ENCODE measurements at regions not wholly inside any gene's neighbourhood (a gene's known extent, or its start where the extent isn't known, plus 50 kb on each side); places are given as distances from the start of the nearest gene placed in this dataset.

DNA sequence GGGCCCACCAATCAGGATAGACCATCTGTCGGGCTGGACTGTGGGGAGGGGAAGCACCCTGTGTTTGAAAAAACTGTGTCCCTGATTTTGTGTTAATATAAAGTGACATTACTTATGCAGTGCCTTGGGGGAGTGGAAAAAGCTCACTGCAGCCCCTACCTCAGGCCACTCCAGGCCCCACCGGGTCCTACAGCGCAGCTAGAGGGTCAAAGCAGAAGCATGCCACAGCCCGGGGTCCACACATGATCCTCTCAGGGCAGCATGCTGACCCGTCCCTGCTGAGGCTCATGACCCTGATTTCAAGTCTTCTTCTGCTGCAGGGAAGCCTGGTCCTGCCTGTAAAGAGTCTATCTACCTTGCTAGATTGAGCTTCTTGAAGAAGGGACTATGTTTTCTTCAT is 133.0 kb upstream of the PLCB4 start:
- no peak overlapping the region for H3K4me3 ChIP-seq (ENCODE audit: low read depth in 1 of 2, low read length in 2 of 2)
- WGBS, 2 donors = 84 to 91% methylated on average over 5 of the region's 5 CpGs
- no peaks in the 10 kb centered on the region for H3K9me3 ChIP-seq (ENCODE audit: control insufficient read depth in 2 of 2, insufficient read depth in 1 of 2, low read depth in 1 of 2, low read length in 1 of 2)
- H3K36me3 ChIP-seq (ENCODE audit: control insufficient read depth in 2 of 2, insufficient read depth in 2 of 2, low read length in 1 of 2) = no peaks in the 10 kb centered on the region
- H3K4me1 ChIP-seq (ENCODE audit: control insufficient read depth in 2 of 2, insufficient read depth in 2 of 2, low read length in 1 of 2) = no peaks in the 10 kb centered on the region
- no peak overlapping the region for H3K27ac ChIP-seq (ENCODE audit: low read depth in 2 of 2, low read length in 1 of 2)
- no peaks in the 10 kb centered on the region for H3K27me3 ChIP-seq (ENCODE audit: control insufficient read depth in 1 of 2, insufficient read depth in 2 of 2, low read length in 2 of 2)

DNA sequence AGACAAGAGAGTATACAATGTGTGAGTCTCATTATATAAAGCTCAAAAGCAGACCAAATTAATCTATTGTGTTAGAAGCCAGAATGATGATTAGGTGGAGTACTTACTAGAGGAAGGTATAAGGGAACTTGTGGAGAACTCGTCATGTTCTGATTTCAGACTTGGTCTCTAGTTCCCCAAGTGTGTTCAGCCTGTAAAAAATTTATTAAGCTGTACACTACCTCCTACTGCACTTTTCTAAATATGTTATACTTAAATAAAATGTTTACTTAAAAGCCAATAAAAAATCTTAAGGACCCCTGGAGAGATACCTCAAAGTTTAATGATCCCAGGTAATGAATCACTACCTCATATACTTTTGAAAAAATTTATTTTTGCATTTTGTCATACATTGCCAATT is 130.4 kb upstream of the PLCB4 start:
- Histone ChIP-seq H3K4me3 (ENCODE audit: low read depth in 1 of 2, low read length in 2 of 2) (no peak overlapping the region), H3K36me3 (ENCODE audit: control insufficient read depth in 2 of 2, insufficient read depth in 2 of 2, low read length in 1 of 2) (no peaks in the 10 kb centered on the region), H3K9me3 (ENCODE audit: control insufficient read depth in 2 of 2, insufficient read depth in 1 of 2, low read depth in 1 of 2, low read length in 1 of 2) (no peaks in the 10 kb centered on the region), H3K27me3 (ENCODE audit: control insufficient read depth in 1 of 2, insufficient read depth in 2 of 2, low read length in 2 of 2) (no peaks in the 10 kb centered on the region), H3K4me1 (ENCODE audit: control insufficient read depth in 2 of 2, insufficient read depth in 2 of 2, low read length in 1 of 2) (no peaks in the 10 kb centered on the region), H3K27ac (ENCODE audit: low read depth in 2 of 2, low read length in 1 of 2) (no peak overlapping the region)
- 91 to 93% methylated on average over 1 of the region's 1 CpG for WGBS, 2 donors

DNA sequence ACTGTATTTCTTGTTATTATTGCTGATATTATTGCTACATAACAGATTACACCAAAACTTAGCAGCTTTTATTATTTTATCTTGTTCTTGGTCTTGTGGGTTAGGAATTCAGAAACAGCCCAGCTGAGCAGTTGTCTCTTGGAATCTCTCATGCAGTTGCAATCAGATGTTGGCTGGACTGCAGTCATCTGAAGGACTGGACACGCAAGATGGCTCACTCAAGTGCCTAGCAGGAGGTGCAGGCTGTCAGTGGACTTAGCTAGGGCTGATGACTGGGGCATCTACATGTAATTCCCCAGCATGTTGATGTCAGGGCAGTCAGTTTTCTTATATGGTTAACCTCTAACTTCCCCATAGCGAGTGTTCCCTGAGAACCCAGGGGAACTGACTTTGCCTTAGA is 128.6 kb upstream of the PLCB4 start:
- Histone ChIP-seq H3K27me3 (ENCODE audit: control insufficient read depth in 1 of 2, insufficient read depth in 2 of 2, low read length in 2 of 2) (no peaks in the 10 kb centered on the region), H3K4me3 (ENCODE audit: low read depth in 1 of 2, low read length in 2 of 2) (no peak overlapping the region), H3K36me3 (ENCODE audit: control insufficient read depth in 2 of 2, insufficient read depth in 2 of 2, low read length in 1 of 2) (no peaks in the 10 kb centered on the region), H3K9me3 (ENCODE audit: control insufficient read depth in 2 of 2, insufficient read depth in 1 of 2, low read depth in 1 of 2, low read length in 1 of 2) (no peaks in the 10 kb centered on the region), H3K27ac (ENCODE audit: low read depth in 2 of 2, low read length in 1 of 2) (no peak overlapping the region), H3K4me1 (ENCODE audit: control insufficient read depth in 2 of 2, insufficient read depth in 2 of 2, low read length in 1 of 2) (no peaks in the 10 kb centered on the region)
- WGBS, 2 donors = 81 to 84% methylated on average over 2 of the region's 2 CpGs

DNA sequence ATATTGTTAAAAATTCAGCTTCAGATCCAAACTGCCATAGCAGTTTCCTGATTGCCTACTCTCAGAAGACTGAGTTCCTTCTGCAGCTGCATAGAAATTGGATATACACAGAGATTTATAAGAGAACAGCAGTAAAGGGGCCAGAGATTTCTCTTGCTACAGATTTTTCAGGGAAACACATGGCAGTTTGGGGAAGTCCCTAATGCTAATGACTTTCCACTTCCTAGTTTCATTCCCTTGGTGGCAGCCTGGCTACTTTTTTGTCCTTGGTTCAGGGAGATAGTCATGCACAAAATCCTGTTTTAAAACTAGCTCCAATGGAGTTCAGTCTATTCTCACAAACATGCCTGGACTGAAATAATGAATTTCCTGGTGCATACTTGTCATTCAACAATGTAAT is 125.3 kb upstream of the PLCB4 start:
- H3K9me3 ChIP-seq (ENCODE audit: control insufficient read depth in 2 of 2, insufficient read depth in 1 of 2, low read depth in 1 of 2, low read length in 1 of 2) = no peaks in the 10 kb centered on the region
- no peak overlapping the region for H3K27ac ChIP-seq (ENCODE audit: low read depth in 2 of 2, low read length in 1 of 2)
- H3K36me3 ChIP-seq (ENCODE audit: control insufficient read depth in 2 of 2, insufficient read depth in 2 of 2, low read length in 1 of 2) = no peaks in the 10 kb centered on the region
- H3K4me1 ChIP-seq (ENCODE audit: control insufficient read depth in 2 of 2, insufficient read depth in 2 of 2, low read length in 1 of 2) = no peaks in the 10 kb centered on the region
- H3K4me3 ChIP-seq (ENCODE audit: low read depth in 1 of 2, low read length in 2 of 2) = no peak overlapping the region
- H3K27me3 ChIP-seq (ENCODE audit: control insufficient read depth in 1 of 2, insufficient read depth in 2 of 2, low read length in 2 of 2) = no peaks in the 10 kb centered on the region

DNA sequence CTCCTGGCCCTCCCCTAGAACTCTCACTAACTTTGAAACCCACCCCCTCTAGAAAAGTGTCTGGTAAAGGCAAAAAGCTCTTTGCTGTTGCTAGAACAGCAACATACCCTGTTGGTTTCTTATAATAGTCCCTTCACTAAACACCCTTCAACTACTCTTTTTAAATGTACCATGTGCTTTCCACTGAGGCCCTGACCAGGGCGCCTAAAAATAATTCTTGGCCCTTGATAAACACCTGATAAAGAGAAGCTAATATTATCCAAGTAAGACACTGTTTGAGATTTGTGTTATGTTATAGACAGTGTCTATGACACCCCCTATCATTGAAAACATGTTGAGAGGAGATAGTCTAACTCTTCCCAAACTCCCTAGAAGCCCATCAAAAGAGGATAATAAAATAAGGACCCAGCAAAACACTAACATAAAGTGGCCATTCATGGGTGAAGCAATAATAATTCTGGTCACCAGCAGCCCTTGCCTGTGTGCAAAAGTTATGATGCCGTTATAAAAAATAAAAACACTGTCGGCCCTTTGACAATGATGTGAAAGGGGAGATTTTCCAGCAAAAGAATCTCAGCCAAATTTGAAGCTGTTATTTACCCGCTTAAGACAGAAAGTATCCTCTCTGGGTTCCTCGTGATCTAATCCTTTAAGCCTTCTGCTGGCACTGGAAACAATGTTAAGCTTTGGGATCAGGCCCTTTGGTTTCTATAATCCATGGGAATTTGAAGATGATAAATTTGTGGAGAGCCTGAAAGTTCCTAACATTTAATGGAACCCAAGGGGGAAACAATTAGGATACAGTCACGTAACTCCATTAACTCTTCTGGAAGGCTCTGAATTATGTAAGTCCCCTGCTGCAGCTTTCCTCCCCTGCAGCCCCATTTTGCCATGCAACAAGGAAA is 122.6 kb upstream of the PLCB4 start:
- no peak overlapping the region for H3K4me3 ChIP-seq (ENCODE audit: low read depth in 1 of 2, low read length in 2 of 2)
- 37 to 52% methylated on average over 6 of the region's 6 CpGs for WGBS, 2 donors
- H3K27me3 ChIP-seq (ENCODE audit: control insufficient read depth in 1 of 2, insufficient read depth in 2 of 2, low read length in 2 of 2) = no peaks in the 10 kb centered on the region
- H3K4me1 ChIP-seq (ENCODE audit: control insufficient read depth in 2 of 2, insufficient read depth in 2 of 2, low read length in 1 of 2) = no peaks in the 10 kb centered on the region
- H3K27ac ChIP-seq (ENCODE audit: low read depth in 2 of 2, low read length in 1 of 2) = peak overlapping the region; percentile 12 to 15
- no peaks in the 10 kb centered on the region for H3K36me3 ChIP-seq (ENCODE audit: control insufficient read depth in 2 of 2, insufficient read depth in 2 of 2, low read length in 1 of 2)
- peaks cover 0 to 3% of the 10 kb centered on the region in 2 donors for H3K9me3 ChIP-seq (ENCODE audit: control insufficient read depth in 2 of 2, insufficient read depth in 1 of 2, low read depth in 1 of 2, low read length in 1 of 2)

DNA sequence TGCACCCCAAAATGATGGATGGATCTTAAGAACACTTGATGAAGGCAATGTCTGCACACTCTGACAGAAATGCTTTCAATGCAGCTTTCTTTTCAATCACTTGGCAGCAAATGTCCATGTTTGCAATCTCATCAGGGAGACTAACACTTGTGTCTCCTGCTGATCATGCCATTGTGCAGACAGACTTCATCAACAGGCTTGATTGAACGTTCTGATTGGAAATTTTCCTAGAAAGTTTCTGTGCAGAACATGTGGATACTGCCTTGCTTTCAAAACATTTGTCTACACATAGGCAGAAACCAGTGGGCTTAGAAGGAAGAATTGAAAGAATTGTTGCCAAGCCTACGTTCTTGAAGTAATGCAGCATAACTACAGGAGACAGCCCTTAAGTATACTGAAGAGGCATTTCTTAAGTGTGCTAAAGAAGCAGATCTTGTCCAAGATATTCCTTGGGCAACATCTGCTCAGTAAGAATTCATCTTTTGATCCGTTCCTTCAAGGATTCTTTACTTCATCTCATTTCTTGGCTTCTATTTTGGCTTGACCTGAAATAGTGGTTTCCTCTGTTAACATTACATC is 120.4 kb upstream of the PLCB4 start:
- Histone ChIP-seq H3K4me1 (ENCODE audit: control insufficient read depth in 2 of 2, insufficient read depth in 2 of 2, low read length in 1 of 2) (no peaks in the 10 kb centered on the region), H3K4me3 (ENCODE audit: low read depth in 1 of 2, low read length in 2 of 2) (no peak overlapping the region), H3K36me3 (ENCODE audit: control insufficient read depth in 2 of 2, insufficient read depth in 2 of 2, low read length in 1 of 2) (no peaks in the 10 kb centered on the region), H3K27me3 (ENCODE audit: control insufficient read depth in 1 of 2, insufficient read depth in 2 of 2, low read length in 2 of 2) (no peaks in the 10 kb centered on the region), H3K27ac (ENCODE audit: low read depth in 2 of 2, low read length in 1 of 2) (no peak overlapping the region), H3K9me3 (ENCODE audit: control insufficient read depth in 2 of 2, insufficient read depth in 1 of 2, low read depth in 1 of 2, low read length in 1 of 2) (peaks cover 0 to 3% of the 10 kb centered on the region in 2 donors)
- 63 to 64% methylated on average over 3 of the region's 3 CpGs for WGBS, 2 donors

DNA sequence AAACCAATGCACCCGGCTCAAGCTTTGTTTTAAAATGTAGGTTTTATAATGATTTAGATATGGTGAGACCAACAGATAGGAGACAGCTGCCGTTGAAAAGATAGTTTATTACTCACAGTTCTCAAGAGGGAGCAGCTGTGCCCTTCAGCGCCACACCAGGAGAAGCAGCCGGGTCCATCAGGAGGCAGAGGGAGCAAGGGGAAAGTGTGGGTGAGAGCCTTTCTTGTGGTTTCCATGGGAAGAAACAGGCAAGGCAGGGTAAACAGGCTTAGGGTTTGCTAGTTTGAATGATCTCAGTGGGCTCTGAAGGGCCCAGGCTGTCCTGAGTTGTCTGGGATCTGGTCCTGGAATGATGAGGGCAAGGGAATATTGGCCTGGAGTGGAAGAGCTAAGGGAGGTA is 117.7 kb upstream of the PLCB4 start:
- no peaks in the 10 kb centered on the region for H3K27me3 ChIP-seq (ENCODE audit: control insufficient read depth in 1 of 2, insufficient read depth in 2 of 2, low read length in 2 of 2)
- H3K27ac ChIP-seq (ENCODE audit: low read depth in 2 of 2, low read length in 1 of 2) = no peak overlapping the region
- H3K4me1 ChIP-seq (ENCODE audit: control insufficient read depth in 2 of 2, insufficient read depth in 2 of 2, low read length in 1 of 2) = no peaks in the 10 kb centered on the region
- H3K36me3 ChIP-seq (ENCODE audit: control insufficient read depth in 2 of 2, insufficient read depth in 2 of 2, low read length in 1 of 2) = no peaks in the 10 kb centered on the region
- peaks cover 0 to 3% of the 10 kb centered on the region in 2 donors for H3K9me3 ChIP-seq (ENCODE audit: control insufficient read depth in 2 of 2, insufficient read depth in 1 of 2, low read depth in 1 of 2, low read length in 1 of 2)
- no peak overlapping the region for H3K4me3 ChIP-seq (ENCODE audit: low read depth in 1 of 2, low read length in 2 of 2)
- WGBS, 2 donors = 89 to 90% methylated on average over 4 of the region's 4 CpGs

DNA sequence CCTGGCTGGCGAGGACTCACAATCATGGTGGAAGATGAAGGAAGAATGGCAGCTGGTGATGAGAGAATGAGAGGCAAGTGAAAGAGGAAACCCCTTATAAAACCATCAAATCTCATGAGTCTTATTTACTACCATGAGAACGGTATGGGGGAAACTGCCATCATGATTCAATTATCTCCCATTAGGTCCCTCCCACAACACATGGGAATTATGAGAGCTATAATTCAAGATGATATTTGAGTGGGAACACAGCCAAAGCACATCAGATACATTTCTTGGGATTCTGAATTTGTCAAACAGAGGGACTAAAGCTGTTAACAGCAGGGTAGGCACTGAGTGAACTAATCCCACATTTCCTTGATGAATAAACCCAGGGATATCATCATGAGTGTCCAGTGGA is 116.2 kb upstream of the PLCB4 start:
- peaks cover 0 to 3% of the 10 kb centered on the region in 2 donors for H3K9me3 ChIP-seq (ENCODE audit: control insufficient read depth in 2 of 2, insufficient read depth in 1 of 2, low read depth in 1 of 2, low read length in 1 of 2)
- H3K4me3 ChIP-seq (ENCODE audit: low read depth in 1 of 2, low read length in 2 of 2) = no peak overlapping the region
- 75 to 84% methylated on average over 2 of the region's 2 CpGs for WGBS, 2 donors
- no peaks in the 10 kb centered on the region for H3K27me3 ChIP-seq (ENCODE audit: control insufficient read depth in 1 of 2, insufficient read depth in 2 of 2, low read length in 2 of 2)
- no peaks in the 10 kb centered on the region for H3K4me1 ChIP-seq (ENCODE audit: control insufficient read depth in 2 of 2, insufficient read depth in 2 of 2, low read length in 1 of 2)
- H3K27ac ChIP-seq (ENCODE audit: low read depth in 2 of 2, low read length in 1 of 2) = no peak overlapping the region
- no peaks in the 10 kb centered on the region for H3K36me3 ChIP-seq (ENCODE audit: control insufficient read depth in 2 of 2, insufficient read depth in 2 of 2, low read length in 1 of 2)

DNA sequence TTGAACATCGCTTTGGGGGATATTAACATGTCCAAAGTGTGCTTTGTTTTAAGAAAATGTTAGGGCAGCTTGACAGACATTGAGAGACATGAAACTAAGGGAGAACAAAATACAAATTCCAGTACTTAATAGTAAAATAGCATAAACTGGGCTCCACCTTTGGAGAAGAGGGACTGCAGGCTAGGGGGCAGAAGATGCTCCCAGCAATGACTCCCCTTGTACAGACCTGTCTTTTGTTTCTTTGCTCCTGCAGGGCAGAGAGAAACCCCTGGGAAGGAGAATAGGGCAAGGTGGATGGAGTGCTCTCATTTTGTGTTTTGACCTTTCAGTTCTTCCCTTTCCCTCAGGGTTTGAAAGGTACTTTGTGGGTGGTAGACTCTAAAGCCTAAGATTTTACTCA is 115.6 kb upstream of the PLCB4 start:
- 92 to 93% methylated on average over 1 of the region's 1 CpG for WGBS, 2 donors
- Histone ChIP-seq H3K4me3 (ENCODE audit: low read depth in 1 of 2, low read length in 2 of 2) (no peak overlapping the region), H3K9me3 (ENCODE audit: control insufficient read depth in 2 of 2, insufficient read depth in 1 of 2, low read depth in 1 of 2, low read length in 1 of 2) (peaks cover 0 to 3% of the 10 kb centered on the region in 2 donors), H3K27ac (ENCODE audit: low read depth in 2 of 2, low read length in 1 of 2) (no peak overlapping the region), H3K36me3 (ENCODE audit: control insufficient read depth in 2 of 2, insufficient read depth in 2 of 2, low read length in 1 of 2) (no peaks in the 10 kb centered on the region), H3K27me3 (ENCODE audit: control insufficient read depth in 1 of 2, insufficient read depth in 2 of 2, low read length in 2 of 2) (no peaks in the 10 kb centered on the region), H3K4me1 (ENCODE audit: control insufficient read depth in 2 of 2, insufficient read depth in 2 of 2, low read length in 1 of 2) (no peaks in the 10 kb centered on the region)

DNA sequence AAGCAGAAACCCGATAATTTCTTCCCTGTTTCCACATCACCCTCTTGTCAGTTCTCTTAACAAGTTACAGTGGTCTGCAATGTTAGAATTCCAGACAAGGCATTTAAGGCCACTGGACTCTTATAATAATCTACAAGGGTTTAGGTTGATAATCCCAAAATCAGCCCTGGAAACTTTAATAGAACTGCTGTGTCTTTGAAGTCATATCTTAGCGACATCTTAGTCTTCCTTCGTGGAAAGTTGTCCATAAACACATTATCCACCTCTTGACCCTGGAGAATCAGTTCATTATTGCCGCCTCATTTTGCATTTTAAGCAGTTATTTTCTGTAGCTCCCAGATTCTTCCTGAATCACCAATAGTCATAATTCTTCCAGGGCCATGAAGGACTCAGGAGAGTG is 108.6 kb upstream of the PLCB4 start:
- H3K4me3 ChIP-seq (ENCODE audit: low read depth in 1 of 2, low read length in 2 of 2) = no peak overlapping the region
- 88 to 89% methylated on average over 4 of the region's 4 CpGs for WGBS, 2 donors
- no peaks in the 10 kb centered on the region for H3K4me1 ChIP-seq (ENCODE audit: control insufficient read depth in 2 of 2, insufficient read depth in 2 of 2, low read length in 1 of 2)
- H3K36me3 ChIP-seq (ENCODE audit: control insufficient read depth in 2 of 2, insufficient read depth in 2 of 2, low read length in 1 of 2) = no peaks in the 10 kb centered on the region
- no peaks in the 10 kb centered on the region for H3K9me3 ChIP-seq (ENCODE audit: control insufficient read depth in 2 of 2, insufficient read depth in 1 of 2, low read depth in 1 of 2, low read length in 1 of 2)
- no peaks in the 10 kb centered on the region for H3K27me3 ChIP-seq (ENCODE audit: control insufficient read depth in 1 of 2, insufficient read depth in 2 of 2, low read length in 2 of 2)
- H3K27ac ChIP-seq (ENCODE audit: low read depth in 2 of 2, low read length in 1 of 2) = no peak overlapping the region

All from esophagus (tissue), 2 donors.